ENCODE measurements at regions not wholly inside any gene's neighbourhood (a gene's known extent, or its start where the extent isn't known, plus 50 kb on each side); places are given as distances from the start of the nearest gene placed in this dataset.

GRCh38 chr5:165626161-165626560 lies 2120.7 kb downstream of the MAT2B start:
- Histone ChIP-seq H3K27me3 (no peaks in the 10 kb centered on the region), H3K36me3 (no peaks in the 10 kb centered on the region), H3K9me3 (no peaks in the 10 kb centered on the region), H3K27ac (no peak overlapping the region), H3K4me3 (no peak overlapping the region), H3K4me1 (no peaks in the 10 kb centered on the region)
- in situ Hi-C loops (cut with MboI; ENCODE audit: low sequenced_read_pairs in 4 of 4) (no loop called here), intact Hi-C loops (cut with DNase I; ENCODE audit: low total_unique reads) (no loop called here)
- ATAC-seq (no peak), DNase-seq (no peak)
- TF ChIP-seq CTCF (IDR thresholded peaks at IDR 0.05 in 4 of 5, conservative IDR thresholded peaks at IDR 0.05 in 1 of 5) (no peak), POLR2A (IDR thresholded peaks at IDR 0.05) (no peak)

- no peaks in the 10 kb centered on the region for H3K4me1 ChIP-seq
- ATAC-seq: no peak
- no peaks in the 10 kb centered on the region for H3K36me3 ChIP-seq
- TF ChIP-seq CTCF (IDR thresholded peaks at IDR 0.05 in 4 of 5, conservative IDR thresholded peaks at IDR 0.05 in 1 of 5) (no peak), POLR2A (IDR thresholded peaks at IDR 0.05) (no peak)
- H3K27ac ChIP-seq: no peak overlapping the region
- in situ Hi-C loops (cut with MboI; ENCODE audit: low sequenced_read_pairs in 4 of 4) (no loop called here), intact Hi-C loops (cut with DNase I; ENCODE audit: low total_unique reads) (no loop called here)
- H3K9me3 ChIP-seq: no peaks in the 10 kb centered on the region
- no peaks in the 10 kb centered on the region for H3K27me3 ChIP-seq
- no peak for DNase-seq
- H3K4me3 ChIP-seq: no peak overlapping the region
Measured at GRCh38 chr5:165627548-165628170, 2122.2 kb downstream of the MAT2B start.

- intact Hi-C loops (cut with DNase I; ENCODE audit: low total_unique reads): no loop called here
- in situ Hi-C loops (cut with MboI; ENCODE audit: low sequenced_read_pairs in 4 of 4): no loop called here
Measured at GRCh38 chr5:165630261-165630778, 2124.9 kb downstream of the MAT2B start.

GRCh38 chr5:165631235-165631634 lies 2125.8 kb downstream of the MAT2B start:
- Histone ChIP-seq H3K9me3 (no peaks in the 10 kb centered on the region), H3K36me3 (no peaks in the 10 kb centered on the region), H3K27ac (no peak overlapping the region), H3K27me3 (no peaks in the 10 kb centered on the region), H3K4me3 (no peak overlapping the region), H3K4me1 (no peaks in the 10 kb centered on the region)
- in situ Hi-C loops (cut with MboI; ENCODE audit: low sequenced_read_pairs in 4 of 4) (no loop called here), intact Hi-C loops (cut with DNase I; ENCODE audit: low total_unique reads) (no loop called here)
- TF ChIP-seq POLR2A (IDR thresholded peaks at IDR 0.05) (no peak), CTCF (IDR thresholded peaks at IDR 0.05 in 4 of 5, conservative IDR thresholded peaks at IDR 0.05 in 1 of 5) (no peak)
- no peak for ATAC-seq
- DNase-seq: no peak

More at GRCh38 chr5:165630261-165630778, 2124.9 kb downstream of the MAT2B start:
- Histone ChIP-seq H3K4me3 (no peak overlapping the region), H3K4me1 (no peaks in the 10 kb centered on the region), H3K27me3 (no peaks in the 10 kb centered on the region), H3K36me3 (no peaks in the 10 kb centered on the region), H3K9me3 (no peaks in the 10 kb centered on the region), H3K27ac (no peak overlapping the region)
- ATAC-seq (no peak), DNase-seq (no peak)
- TF ChIP-seq CTCF (IDR thresholded peaks at IDR 0.05 in 4 of 5, conservative IDR thresholded peaks at IDR 0.05 in 1 of 5) (peak in 3 of 5 experiments; percentile 23 to 46 (median 30)), POLR2A (IDR thresholded peaks at IDR 0.05) (no peak)

GRCh38 chr5:165642366-165642765 lies 2136.9 kb downstream of the MAT2B start:
- intact Hi-C loops (cut with DNase I; ENCODE audit: low total_unique reads): no loop called here
- no peaks in the 10 kb centered on the region for H3K9me3 ChIP-seq
- DNase-seq (no peak), ATAC-seq (no peak)
- no peaks in the 10 kb centered on the region for H3K36me3 ChIP-seq
- TF ChIP-seq POLR2A (IDR thresholded peaks at IDR 0.05) (no peak), CTCF (IDR thresholded peaks at IDR 0.05 in 4 of 5, conservative IDR thresholded peaks at IDR 0.05 in 1 of 5) (no peak)
- no peak overlapping the region for H3K27ac ChIP-seq
- H3K4me3 ChIP-seq: no peak overlapping the region
- no peaks in the 10 kb centered on the region for H3K4me1 ChIP-seq
- H3K27me3 ChIP-seq: no peaks in the 10 kb centered on the region
- in situ Hi-C loops (cut with MboI; ENCODE audit: low sequenced_read_pairs in 4 of 4): no loop called here

All from gastrocnemius medialis (tissue), 4 donors.